ENCODE measurements at regions not wholly inside any gene's neighbourhood (a gene's known extent, or its start where the extent isn't known, plus 50 kb on each side); places are given as distances from the start of the nearest gene placed in this dataset.

- WGBS, 5 donors, result 64 to 85% (median 70%) methylated on average over 3 of the region's 3 CpGs
- intact Hi-C loops (cut with DNase I; ENCODE audit: low total_unique reads), result no loop called here
- H3K27me3 ChIP-seq, result no peaks in the 10 kb centered on the region
- no peak for TF ChIP-seq POLR2AphosphoS5 (IDR thresholded peaks at IDR 0.05)
- TF ChIP-seq EP300 (IDR thresholded peaks at IDR 0.05), result no peak
- no peak for TF ChIP-seq POLR2A (IDR thresholded peaks at IDR 0.05)
- no peak for TF ChIP-seq CTCF (IDR thresholded peaks at IDR 0.05)
- no peaks in the 10 kb centered on the region for H3K4me1 ChIP-seq
- no peak overlapping the region for H3K4me3 ChIP-seq
- H3K9me3 ChIP-seq, result no peaks in the 10 kb centered on the region
- DNase-seq, result no peak
- H3K27ac ChIP-seq, result no peak overlapping the region
- H3K36me3 ChIP-seq, result no peaks in the 10 kb centered on the region
Measured at GRCh38 chr10:120800528-120801323, 50.4 kb upstream of the WDR11 start.

Measured in stomach (tissue), 8 donors.